ENCODE measurements at regions not wholly inside any gene's neighbourhood (a gene's known extent, or its start where the extent isn't known, plus 50 kb on each side); places are given as distances from the start of the nearest gene placed in this dataset.

GRCh38 chr7:41476460-41476803, 226.5 kb downstream of the INHBA start:
- TF ChIP-seq CTCF (IDR thresholded peaks at IDR 0.05) = no peak
- TF ChIP-seq POLR2A (IDR thresholded peaks at IDR 0.05) = no peak
